Suprapubic skin (tissue), 4 donors: ENCODE measurements at regions not wholly inside any gene's neighbourhood (a gene's known extent, or its start where the extent isn't known, plus 50 kb on each side); places are given as distances from the start of the nearest gene placed in this dataset.

Source experiments
- CTCF ChIP-seq, 2 donors: fragments of 200-600 bp in 1 of 2; fragments of 450-650 bp in 1 of 2; sonication (generic) in 1 of 2; IDR thresholded peaks; one replicate each; pipeline ENCODE4 v1.5.1; 2016 to 2019; ENCODE audit warnings: antibody characterized with exemption in 2 of 2, mild to moderate bottlenecking in 1 of 2, moderate library complexity in 1 of 2
- EP300 ChIP-seq: sonication (generic); formaldehyde crosslinking; IDR thresholded peaks from one replicate; pipeline ENCODE4 v1.6.1; 2017; ENCODE audit warnings: antibody characterized with exemption
- POLR2A ChIP-seq, 2 donors: fragments of 450-650 bp; IDR thresholded peaks; one replicate each; pipeline ENCODE4 v1.6.1; 2017; ENCODE audit warnings: antibody characterized with exemption in 2 of 2, mild to moderate bottlenecking in 2 of 2, moderate library complexity in 2 of 2
- POLR2AphosphoS5 ChIP-seq, 3 donors: sonication (generic); formaldehyde crosslinking; IDR thresholded peaks; one replicate each; pipeline ENCODE4 v1.6.1; 2017; ENCODE audit warnings: antibody characterized with exemption in 3 of 3

GRCh38 chr1:185490924-185491323, 173.9 kb upstream of the IVNS1ABP start:
- no peak for TF ChIP-seq POLR2AphosphoS5 (IDR thresholded peaks at IDR 0.05)
- no peak for TF ChIP-seq POLR2A (IDR thresholded peaks at IDR 0.05)
- TF ChIP-seq CTCF (IDR thresholded peaks at IDR 0.05): no peak
- no peak for TF ChIP-seq EP300
